HG03432 (cell line): ENCODE measurements at regions not wholly inside any gene's neighbourhood (a gene's known extent, or its start where the extent isn't known, plus 50 kb on each side); places are given as distances from the start of the nearest gene placed in this dataset.

Experiments
- ATAC-seq: cut with Tn5 transposase; IDR thresholded peaks from one replicate; pipeline ENCODE4 v1.9.1; 2021; ENCODE audit warnings: mild to moderate bottlenecking, moderate library complexity; ENCODE audit not compliant: unreplicated experiment

GRCh38 chr3:72248869-72249268 is 463.9 kb upstream of the PROK2 start:
- ATAC-seq, result no peak

GRCh38 chr3:72248389-72248761 is 463.4 kb upstream of the PROK2 start:
- no peak for ATAC-seq

GRCh38 chr3:72247645-72248388 is 462.9 kb upstream of the PROK2 start:
- ATAC-seq, result no peak

- ATAC-seq, result no peak
Observed at GRCh38 chr3:72247126-72247525, 462.2 kb upstream of the PROK2 start.

- no peak for ATAC-seq
Observed at GRCh38 chr3:72246685-72247084, 461.7 kb upstream of the PROK2 start.

- ATAC-seq, result no peak
Observed at GRCh38 chr3:72245183-72245811, 460.3 kb upstream of the PROK2 start.

- no peak for ATAC-seq
Observed at GRCh38 chr3:72244396-72244795, 459.4 kb upstream of the PROK2 start.

- ATAC-seq, result no peak
Observed at GRCh38 chr3:72242326-72242725, 457.4 kb upstream of the PROK2 start.

- no peak for ATAC-seq
Observed at GRCh38 chr3:72241525-72241924, 456.6 kb upstream of the PROK2 start.

GRCh38 chr3:72240531-72240930 is 455.6 kb upstream of the PROK2 start:
- no peak for ATAC-seq

- ATAC-seq, result no peak
Observed at GRCh38 chr3:72238801-72239200, 453.9 kb upstream of the PROK2 start.

GRCh38 chr3:72238010-72238691 is 453.2 kb upstream of the PROK2 start:
- ATAC-seq, result no peak

GRCh38 chr3:72237679-72238009 is 452.7 kb upstream of the PROK2 start:
- no peak for ATAC-seq

GRCh38 chr3:72234391-72234790 is 449.4 kb upstream of the PROK2 start:
- no peak for ATAC-seq

GRCh38 chr3:72233571-72233970 is 448.6 kb upstream of the PROK2 start:
- no peak for ATAC-seq

- ATAC-seq, result no peak
Observed at GRCh38 chr3:72232777-72233176, 447.8 kb upstream of the PROK2 start.

- no peak for ATAC-seq
Observed at GRCh38 chr3:72232331-72232730, 447.4 kb upstream of the PROK2 start.

GRCh38 chr3:72231439-72232196 is 446.7 kb upstream of the PROK2 start:
- no peak for ATAC-seq

- ATAC-seq, result no peak
Observed at GRCh38 chr3:72230774-72231379, 445.9 kb upstream of the PROK2 start.

- ATAC-seq, result no peak
Observed at GRCh38 chr3:72229952-72230351, 445.0 kb upstream of the PROK2 start.

GRCh38 chr3:72227486-72228070 is 442.6 kb upstream of the PROK2 start:
- no peak for ATAC-seq
